LoVo (cell line): ENCODE measurements at regions not wholly inside any gene's neighbourhood (a gene's known extent, or its start where the extent isn't known, plus 50 kb on each side); places are given as distances from the start of the nearest gene placed in this dataset.

ENCODE experiments used
- DNase-seq: peaks from one replicate; pipeline ENCODE4 v3.0.0-alpha.2; 2016; ENCODE audit warnings: low spot score

DNA sequence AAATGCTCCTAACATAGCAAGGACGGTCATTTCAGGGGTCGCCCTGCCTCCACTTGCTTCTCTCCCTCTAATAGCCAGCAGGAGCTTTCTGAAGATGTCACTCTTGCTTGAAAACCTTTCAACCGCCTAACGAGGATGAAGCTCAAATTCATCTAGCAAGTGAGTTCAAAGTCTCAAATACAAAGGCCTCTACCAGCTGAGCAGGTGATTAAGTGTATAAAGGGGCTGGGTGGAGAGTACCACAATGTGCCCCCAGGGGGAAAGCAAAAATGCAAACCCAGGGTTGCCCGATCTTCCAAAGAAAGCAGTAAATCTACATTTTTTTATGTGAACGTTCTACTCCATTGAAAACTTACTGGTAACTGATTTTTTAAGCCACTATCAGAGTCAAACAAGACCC lies 50.4 kb upstream of the GRIP2 start:
- no peak for DNase-seq

- DNase-seq = no peak
Measured at GRCh38 chr3:14592390-14592789, 52.2 kb upstream of the GRIP2 start.

GRCh38 chr3:14592836-14593235 lies 52.7 kb upstream of the GRIP2 start:
- DNase-seq = no peak

- no peak for DNase-seq
Measured at GRCh38 chr3:14594234-14594633, 54.1 kb upstream of the GRIP2 start.

- DNase-seq = no peak
Measured at GRCh38 chr3:14595561-14595960, 55.4 kb upstream of the GRIP2 start.

GRCh38 chr3:14597266-14597665 lies 54.3 kb upstream of the CCDC174 start:
- no peak for DNase-seq

GRCh38 chr3:14598143-14598569 lies 53.4 kb upstream of the CCDC174 start:
- DNase-seq = peak; percentile 22

DNA sequence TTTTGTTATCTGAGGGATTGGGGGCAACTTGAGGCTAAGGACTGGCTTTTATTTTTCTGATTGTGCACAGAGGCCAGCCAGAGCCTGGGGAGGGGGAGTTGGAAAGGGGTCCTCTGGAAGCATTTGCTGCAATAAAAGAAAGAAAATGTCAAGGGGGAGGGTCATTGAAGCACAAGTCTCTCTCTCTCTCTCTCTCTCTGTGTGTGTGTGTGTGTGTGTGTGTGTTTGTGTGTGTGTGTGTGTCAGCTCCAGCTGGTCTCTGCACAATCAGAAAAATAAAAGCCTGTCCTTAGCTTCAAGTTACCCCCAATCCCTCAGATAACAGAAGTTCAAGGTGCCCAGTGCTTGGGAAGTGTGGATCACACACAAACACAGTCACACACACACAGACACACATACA lies 52.1 kb upstream of the CCDC174 start:
- no peak for DNase-seq

DNA sequence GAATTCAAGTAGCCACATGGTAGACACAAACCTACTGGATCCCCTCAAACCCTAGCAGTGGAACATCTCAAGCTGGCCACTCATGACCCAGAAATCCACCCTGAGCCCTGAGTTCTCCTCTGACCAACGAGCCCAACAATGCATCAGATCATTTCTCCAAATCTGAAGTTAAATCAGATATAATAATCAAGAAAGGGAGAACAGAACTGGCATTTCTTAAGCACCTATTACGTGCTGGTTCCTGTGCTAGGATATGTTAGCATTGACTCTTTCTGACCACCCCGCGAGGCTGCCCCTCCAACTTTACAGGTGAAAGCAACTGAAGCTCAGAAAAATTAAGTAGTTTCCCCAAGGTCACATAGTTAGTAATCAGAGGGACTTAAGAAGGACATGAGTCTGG lies 51.5 kb upstream of the CCDC174 start:
- no peak for DNase-seq

DNA sequence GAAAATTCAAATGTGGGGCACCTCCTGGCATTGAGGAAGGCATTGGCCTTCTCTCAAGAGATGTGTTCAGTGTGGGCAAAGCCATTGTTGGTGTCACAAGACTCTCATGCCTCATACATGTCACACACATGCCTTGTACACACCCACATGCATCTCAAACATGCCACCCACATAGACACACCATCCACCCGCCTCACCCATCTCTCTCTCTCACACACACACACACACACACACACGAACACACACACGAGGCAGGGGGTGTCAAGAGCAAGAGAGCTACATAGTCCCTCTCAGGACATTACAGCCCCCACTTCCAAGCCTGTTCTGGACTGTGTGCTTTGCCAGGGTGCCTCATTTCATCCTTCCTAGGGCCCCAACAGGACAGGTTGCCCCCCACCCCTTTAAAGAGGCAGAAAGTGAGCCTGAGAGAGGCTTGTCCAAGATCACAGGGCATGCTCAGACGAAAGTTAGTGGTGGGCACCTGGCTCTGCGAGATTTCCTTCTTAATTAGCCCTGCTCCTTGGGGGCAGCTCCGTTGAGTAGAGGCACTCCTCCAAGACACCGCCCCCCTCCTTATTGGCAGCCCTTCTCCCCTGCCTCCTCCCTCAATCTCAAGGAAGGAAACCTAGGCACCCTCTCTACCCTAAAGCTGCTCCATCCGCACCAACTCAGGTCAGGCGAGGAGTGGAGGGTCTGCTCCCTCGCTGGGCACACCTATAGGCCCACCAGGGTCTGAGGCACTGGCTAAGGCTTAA lies 50.5 kb upstream of the CCDC174 start:
- DNase-seq = no peak

GRCh38 chr3:14601692-14602005 lies 49.9 kb upstream of the CCDC174 start:
- no peak for DNase-seq
